Dedifferentiated amniotic fluid mesenchymal stem cell (primary cell): ENCODE measurements at regions not wholly inside any gene's neighbourhood (a gene's known extent, or its start where the extent isn't known, plus 50 kb on each side); places are given as distances from the start of the nearest gene placed in this dataset.
"Not testable (repeated sequence)": the region's sequence is repeated elsewhere in the genome, so short reads cannot be mapped to it uniquely, and the experiment has no call there.

ENCODE experiments used
- DNase-seq: peaks from one replicate; pipeline ENCODE4 v3.0.0-alpha.2; 2016; ENCODE audit errors: extremely low spot score

DNA sequence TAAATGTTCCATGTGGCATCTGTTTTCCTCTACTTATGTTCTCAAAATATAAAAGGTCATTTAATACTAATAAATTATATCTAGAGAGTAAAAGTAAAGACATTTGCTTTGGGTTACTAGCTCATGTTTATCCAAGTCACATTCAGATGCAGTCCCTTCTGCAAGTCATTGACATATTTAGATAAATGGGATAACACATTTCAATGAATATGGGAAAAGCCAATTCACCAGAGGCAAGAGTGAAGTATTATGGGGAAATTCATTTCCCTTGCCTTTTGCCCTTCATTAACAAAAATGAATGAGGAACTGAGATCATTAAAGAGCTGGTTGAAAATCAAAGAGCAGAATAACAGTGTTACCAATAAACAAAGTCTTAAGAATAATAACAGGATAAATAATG is 306.2 kb upstream of the FSTL5 start:
- no peak for DNase-seq

DNA sequence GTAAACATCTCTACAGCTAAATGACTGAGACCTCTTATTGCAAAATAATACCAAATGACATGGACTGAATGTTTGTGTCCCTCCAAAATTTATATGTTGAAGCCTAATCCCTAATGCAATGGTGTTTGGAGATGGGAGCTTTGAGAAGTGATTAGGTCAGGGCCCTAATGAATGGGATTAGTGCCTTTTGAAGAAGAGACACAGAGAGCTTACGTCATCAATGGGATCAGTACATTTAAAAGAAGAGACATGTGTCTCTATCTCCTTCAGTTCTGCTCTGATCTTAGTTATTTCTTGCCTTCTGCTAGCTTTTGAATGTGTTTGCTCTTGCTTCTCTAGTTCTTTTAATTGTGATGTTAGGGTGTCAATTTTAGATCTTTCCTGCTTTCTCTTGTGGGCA is 301.6 kb upstream of the FSTL5 start:
- not testable (repeated sequence) for DNase-seq

DNA sequence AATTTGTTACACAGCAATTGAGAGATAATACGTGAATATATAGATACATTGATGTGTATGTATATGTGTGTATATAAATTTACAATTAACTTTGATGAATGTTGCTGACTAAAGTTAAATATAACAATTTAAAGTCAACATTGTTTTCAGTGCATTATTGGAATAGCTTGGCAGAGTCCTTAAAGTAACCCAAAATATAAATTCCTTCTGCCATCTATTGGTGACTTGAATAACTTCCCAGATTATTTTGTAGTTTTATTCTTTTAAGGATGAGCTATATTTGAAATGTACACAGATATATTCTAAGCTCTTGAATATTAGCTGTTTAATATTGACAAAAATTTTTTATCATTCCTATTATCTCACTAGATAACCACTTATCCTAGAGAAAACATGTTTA is 298.2 kb upstream of the FSTL5 start:
- no peak for DNase-seq

DNA sequence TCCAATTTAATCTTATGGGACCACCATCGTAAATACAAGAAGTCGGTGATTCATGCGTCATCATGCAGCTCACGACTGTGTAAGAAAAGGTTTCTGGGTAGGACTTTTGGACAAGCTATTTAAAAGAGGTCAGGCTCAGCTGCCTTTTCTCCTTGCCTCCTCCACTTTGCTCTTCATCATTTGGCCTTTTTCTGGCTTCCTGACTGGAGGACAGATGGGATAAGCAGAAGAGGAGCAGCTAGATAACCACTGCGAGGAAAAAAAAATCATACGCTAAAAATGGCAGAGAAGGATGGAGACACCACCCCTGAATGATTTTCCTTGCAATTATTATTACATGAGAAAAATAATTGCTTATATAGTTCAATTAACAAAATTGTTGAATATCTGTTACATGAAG is 294.3 kb upstream of the FSTL5 start:
- DNase-seq: no peak

DNA sequence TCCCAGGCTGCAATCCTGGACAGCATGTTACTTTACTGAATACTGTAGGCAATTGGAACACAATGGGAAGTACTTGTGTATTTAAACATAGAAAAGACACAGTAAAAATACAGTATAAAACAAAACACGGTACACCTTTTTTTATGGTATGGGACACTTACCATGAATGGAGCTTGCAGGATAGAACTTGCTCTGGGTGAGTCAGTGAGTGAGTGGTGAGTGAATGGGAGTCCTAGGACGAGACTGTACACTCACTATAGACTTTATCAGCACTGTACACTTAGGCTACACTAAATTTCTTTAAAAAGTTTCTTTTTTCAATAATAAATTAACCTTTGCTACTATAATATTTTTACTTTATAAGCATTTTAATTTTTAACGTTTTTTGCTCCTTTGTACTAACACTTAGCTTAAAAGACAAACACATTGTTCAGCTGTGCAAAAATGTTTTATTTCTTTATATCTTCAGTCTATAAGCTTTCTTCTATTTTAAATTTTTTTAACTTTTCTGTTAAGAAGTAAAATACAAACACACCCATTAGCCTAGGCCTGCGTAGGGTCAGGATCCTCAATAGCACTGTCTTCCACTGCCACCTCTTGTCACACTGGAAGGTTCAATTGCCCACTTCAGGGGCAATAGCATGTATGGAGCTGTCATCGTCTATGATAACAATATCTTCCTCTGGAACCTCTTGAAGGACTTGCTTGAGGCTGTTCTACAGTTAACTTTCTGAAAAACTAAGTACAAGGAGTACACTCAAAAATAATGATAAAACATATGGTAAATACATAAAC is 293.5 kb upstream of the FSTL5 start:
- DNase-seq: no peak

DNA sequence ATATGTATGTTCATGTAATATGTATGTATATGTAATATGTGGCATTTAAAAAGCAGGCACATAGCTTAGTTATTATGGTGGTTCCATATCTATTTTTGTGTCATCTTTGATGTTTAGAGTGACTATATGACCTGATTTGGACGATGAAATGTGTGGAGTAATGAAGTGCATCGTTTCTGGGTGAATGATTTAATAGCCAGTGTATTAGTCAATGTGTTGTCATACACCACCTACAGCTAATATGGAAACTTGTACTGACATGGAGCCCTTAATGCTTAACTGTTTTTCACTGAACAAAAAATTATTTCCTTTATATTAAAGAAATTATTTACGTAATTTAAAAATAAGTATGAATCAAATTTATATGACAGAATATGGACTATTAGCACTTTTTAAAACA is 292.3 kb upstream of the FSTL5 start:
- no peak for DNase-seq

DNA sequence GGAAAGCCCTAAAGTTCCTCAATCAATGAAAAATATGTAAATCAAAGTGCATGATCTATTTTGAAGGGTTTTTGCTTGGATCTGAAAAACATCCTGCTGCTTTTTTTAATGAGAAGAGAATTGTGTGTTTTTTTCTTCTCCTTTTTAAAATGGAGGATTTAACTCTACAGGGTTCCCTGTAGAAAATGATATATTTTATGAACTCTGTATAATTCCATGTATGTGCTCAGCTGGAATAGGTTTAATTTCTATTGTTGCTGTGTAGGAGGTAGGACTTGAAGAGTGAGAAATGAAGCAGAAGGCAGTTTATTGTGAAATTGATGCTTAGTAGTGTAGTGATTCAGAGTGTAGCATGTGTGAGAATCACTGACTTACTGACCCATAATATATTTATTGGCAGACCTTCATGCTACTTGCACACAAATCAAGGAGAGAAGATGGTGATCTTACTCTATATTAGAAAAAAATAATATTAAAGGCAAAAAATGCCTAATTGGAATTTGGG is 286.8 kb upstream of the FSTL5 start:
- DNase-seq: no peak

DNA sequence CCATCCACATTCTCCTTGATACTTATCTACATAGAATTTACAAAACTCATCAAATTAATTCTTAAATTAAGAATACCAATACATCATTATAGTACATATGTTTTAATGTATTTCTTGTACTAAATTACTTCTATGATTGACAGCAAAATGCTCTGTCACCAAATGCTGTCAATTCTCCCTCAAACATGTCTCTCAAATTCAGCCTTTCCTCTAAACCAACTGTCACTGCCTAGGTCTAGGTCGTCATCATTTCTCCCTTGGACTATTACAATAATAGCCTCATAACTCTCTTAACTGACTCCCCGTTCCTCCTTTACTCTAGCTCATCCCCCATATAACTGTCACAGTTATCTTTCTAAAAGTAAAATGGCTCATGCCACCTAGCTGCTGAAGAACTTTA is 279.7 kb upstream of the FSTL5 start:
- DNase-seq: no peak

DNA sequence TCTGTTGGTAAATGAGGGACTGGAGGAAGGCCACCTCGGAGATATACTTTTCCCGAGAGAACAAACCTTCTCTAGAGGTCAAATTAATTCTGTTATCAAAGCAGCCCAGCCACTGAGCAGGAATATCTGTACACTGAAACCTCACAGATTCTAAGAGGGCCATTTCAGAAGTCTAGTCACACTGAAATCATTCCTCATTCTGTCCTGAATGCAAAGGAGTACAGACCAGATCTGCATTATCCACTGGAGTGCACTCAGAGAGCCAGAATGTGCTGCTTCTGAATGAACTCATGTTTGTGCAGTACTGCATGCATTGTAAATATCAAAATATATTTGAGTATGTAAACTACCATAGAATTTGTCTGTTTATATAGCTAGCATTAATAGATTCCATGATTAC is 278.3 kb upstream of the FSTL5 start:
- no peak for DNase-seq

DNA sequence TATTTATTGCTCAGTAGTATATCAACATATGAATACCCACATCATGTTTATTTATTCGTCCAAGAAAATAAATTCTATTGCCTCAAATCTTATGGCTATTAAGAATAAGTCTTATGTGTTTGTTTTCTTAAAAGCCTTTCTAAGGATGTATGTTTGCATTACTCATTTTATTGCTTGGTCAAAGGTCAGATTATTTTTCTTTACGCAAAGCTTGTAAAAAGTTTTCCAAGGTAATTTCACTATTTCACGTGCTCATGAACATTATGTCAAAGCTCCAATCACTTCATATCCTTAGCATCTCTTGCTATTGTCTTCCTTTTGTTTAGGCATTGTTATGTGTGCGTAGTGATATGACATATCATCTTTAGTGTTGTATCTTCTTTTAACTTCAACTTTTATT is 258.5 kb upstream of the FSTL5 start:
- DNase-seq: no peak

DNA sequence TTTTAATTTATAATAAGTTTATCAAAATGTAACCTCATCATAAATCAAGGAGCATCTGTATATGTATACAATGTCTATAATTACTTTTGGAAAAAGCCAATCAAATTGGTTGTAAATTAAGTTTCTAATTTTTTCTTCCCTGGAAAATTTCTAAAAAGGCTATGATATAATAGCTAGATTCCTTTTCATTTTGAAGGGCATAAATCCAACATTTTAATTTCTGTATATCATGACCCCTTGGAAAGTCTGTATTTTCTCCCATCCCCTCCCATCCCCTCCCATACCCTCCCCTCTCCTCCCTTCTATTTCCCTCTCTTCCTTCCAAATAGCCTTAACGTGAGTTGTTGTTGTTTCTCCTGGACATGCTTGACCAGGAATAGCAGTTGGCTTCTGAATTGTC is 247.1 kb upstream of the FSTL5 start:
- no peak for DNase-seq

DNA sequence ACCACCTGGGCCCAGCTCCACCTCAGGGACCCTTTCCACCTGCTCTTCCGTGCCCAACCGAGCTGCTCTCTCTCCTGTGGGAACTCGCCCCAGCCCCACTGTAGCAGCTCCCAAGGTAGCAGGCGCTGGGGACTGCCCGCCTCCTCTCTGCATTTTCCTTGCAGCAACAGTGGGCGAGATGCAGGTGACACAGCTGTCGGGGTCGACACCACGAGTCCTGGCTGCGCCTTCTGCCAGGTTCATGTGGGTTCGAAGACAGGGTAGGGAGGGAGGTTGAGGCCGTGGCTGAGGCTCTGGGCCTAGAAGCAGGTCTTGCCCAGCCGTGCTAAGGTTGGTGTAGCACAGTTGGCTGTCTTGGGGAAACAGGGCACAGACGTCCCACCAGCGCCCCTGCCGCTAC is 245.2 kb upstream of the FSTL5 start:
- DNase-seq: no peak

DNA sequence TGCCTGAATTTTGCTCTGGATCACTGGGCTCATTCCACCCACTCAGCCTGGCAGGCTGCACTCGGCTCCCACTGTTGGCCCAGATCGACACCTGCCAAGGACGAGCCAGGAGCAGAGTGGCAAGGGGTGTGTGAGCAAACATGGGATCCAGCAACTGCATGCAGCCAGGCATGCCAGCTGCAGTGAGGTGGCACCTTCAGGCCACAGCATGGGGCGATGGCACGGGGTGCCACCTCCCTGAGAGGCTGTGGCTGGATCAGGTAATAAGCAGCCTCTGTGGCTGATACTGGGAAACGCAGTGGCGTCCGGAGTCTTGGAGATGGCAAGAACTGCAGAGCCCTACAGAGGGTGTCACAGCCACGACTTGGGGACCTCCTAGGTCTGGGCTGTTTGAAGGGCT is 244.5 kb upstream of the FSTL5 start:
- DNase-seq: no peak

DNA sequence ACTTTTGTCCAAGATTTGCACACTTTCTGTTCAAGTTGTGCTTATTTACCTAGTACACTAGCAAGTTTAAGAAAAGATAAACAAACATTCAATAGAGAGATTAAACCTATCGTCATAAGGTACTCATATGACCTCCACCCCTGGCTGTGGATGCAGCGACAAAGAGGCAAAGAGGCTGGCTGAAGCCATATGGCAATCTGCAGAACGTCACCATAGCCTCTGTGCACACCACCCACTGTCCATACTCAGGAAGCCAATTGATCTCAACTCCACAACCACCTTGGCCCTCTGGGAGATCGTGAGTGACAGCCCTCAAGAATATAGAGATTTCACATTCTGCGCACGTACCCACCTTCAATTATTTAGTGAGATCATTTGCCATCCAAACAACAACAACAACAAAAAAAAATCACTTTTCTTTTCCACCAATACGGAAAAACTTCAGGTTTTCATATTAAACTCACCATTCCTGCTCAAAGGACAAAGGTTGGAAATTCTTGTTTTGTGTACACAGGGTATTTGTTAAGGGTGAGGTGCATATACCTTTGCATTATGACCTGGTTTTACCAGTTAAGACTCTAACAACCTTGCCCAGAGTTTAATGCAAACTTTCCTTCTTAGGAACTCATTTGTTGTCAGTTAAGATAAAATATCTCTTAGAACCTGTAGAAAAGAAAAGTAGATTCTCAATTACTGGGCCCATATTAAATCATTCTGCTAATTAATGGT is 243.0 kb upstream of the FSTL5 start:
- DNase-seq: no peak

DNA sequence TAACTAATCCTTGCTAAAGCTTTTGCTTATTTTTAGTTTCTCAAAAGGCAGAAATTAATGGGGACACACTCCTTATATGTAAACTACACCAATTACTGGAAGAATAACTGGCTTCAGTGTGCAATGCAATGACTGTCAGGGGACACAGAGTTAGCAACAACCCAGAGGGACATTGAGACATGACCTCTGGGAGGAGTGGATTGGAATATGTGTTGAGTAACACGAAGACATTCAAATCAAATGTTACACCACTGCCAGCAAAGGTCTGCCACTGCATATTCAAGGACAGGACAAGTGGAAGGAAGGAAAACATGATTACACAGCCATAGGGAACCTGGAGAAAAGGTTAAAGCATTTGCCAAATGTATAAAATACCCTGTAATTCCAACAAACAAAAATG is 240.1 kb upstream of the FSTL5 start:
- no peak for DNase-seq

DNA sequence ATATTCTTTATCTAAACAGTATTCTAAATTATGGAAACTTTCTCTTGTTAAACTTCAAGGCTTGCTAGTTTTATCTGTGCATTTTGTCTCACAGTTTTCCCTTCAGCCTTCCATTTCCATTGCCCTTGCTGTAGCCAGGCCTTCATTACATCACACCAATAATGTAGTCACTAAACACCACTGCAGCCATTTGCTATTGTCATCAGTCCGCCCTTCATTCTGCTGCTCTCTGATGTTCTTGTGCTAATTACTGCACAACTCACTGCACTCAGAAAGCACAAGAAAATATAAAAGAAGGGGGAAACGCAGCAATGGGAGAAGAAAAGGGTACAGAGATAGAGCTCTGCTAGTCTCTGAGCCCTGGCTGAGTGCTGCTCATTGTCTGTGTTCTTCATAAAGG is 239.6 kb upstream of the FSTL5 start:
- DNase-seq: no peak

DNA sequence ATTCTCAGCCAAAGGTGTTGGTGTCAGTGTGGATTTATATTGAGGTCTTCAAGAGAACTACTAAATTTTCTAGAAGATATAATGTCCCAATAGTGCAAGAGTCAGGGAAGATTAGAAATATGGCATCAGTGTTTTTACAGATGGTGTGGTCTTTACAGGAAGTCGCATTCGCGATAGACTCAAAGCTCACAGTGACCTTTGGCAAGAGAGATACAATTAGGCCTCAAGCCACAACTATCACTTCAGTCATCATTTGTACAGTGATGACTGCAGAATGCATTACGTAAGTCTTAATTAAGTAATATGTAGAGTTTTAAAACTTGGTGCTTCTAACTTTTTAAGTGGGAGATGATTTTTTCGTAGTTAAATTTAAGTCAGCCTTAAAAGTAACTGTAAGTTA is 237.2 kb upstream of the FSTL5 start:
- no peak for DNase-seq

DNA sequence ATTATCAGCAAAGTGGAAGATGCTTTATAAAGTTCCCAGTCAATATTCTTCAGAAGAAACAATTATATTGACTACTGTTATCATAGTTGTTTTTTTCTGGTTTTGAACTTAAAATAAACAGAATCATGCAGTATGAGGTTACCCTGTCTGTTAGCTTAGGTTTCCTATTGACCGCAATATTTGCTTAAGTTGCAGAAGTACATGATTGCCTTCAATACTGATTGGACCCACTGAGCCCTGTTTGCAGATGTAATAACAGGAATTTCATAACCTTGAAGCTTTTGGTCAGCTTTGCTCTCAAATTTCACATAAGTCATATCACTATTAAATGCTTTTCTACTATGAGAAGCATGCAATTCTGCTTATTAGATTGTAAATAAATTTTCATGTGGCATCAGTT is 229.1 kb upstream of the FSTL5 start:
- DNase-seq: no peak

DNA sequence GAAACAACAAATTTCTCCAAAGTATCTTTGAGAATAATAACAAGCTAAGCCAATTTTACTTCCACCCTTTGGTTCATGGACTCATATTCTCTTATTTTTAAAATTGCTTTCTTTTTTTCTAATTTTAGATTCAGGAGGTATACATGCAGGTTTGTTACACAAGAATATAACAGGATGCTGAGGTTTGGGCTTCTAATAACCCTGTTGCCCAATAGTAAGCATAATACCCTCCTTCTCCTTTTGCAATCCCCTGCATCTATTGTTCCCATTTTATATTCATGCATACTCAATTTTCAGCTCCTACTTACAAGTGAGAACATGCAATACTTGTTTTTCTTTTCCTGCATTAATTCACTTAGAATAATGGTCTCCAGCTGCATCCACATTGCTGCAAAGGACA is 202.3 kb upstream of the FSTL5 start:
- DNase-seq: no peak

DNA sequence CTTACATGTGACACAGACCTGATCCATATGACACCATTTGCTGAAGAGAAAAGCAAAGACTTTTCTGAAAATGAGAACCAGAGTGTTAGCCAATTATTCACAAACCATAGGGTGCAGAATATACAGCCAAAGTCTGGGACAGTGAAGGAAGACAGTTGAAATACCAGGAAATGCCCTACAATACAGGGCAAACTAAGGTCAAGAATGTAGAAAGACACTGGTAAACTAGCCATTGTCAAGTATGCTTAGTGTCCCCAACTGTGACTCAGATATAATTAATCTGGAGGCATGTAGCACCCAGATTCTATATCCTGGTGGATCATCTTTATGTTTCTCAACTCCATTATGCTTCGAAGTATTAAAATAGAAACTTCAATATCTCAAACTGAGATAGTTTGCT is 200.9 kb upstream of the FSTL5 start:
- DNase-seq: no peak

DNA sequence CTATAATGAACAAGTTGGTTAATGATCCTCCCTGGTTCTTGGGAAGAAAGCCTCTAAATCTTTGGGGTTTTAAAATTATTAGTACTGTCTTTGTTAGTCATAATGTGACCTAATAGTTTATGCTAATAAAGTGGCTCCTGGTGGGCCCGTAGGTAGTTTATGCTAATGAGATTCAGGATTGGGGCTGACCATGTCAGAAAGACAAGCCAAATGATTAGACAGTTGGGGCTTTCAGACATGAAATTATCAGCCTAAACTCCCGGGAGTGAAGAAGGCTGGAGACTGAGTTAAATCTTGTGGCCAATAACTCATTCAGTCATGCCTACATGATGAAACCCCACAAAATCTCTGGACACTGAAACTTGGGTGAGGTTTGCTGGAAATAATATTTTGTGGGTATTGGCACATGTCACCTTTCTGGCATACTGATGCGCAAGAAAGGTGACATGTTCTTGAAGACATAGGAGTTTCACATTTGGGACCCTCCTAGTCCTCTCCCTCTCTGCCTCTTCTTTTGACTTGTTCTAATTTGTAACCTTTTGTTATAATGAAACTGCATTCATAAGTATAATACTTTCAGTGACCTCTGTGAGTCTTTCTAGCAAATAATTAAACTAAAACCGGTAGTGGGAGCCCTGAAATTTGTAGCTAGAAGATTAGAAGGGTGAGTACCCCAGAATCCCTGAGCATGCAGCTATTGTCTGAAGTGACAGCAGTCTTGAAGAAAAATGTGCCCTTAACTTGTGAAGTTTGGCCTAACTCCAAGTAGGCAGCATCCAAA is 196.8 kb upstream of the FSTL5 start:
- DNase-seq: no peak

DNA sequence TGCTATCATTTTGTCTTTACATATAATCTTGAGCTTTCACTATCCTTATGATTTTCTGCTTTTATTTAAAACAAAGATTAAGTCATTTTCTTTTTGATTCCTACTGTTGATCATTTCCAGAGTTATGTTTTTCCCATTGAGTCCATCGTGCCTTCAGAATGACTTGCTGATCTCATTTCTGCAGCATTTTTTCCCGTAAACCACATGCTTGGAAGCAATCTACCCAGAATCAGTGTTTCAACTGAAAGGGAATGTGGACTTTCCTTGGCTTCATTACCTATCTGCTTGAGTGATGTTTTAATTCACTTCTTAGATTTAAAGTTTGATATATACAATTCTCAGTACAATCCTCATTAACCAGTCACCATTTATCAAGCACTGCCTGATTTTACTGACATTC is 192.4 kb upstream of the FSTL5 start:
- no peak for DNase-seq
